ENCODE measurements at regions not wholly inside any gene's neighbourhood (a gene's known extent, or its start where the extent isn't known, plus 50 kb on each side); places are given as distances from the start of the nearest gene placed in this dataset.

DNA sequence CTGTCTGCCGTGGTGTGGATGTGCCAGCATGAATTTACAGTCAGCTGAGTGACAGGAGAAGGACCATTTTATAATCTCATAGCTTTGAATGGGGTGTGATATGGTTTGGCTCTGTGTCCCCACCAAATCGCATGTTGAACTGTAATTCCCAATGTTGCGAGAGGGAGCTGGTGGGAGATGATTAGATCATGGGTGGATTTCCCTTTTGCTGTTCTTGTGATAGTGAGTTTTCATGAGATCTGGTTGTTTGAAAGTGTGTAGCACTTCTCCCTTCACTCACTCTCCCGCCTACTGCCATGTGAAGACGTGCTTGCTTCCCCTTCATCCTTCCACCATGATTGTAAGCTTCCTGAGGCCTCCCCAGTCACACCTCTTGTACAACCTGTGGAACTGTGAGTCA lies 111.9 kb upstream of the CHD2 start:
- TF ChIP-seq, protein P1, sequence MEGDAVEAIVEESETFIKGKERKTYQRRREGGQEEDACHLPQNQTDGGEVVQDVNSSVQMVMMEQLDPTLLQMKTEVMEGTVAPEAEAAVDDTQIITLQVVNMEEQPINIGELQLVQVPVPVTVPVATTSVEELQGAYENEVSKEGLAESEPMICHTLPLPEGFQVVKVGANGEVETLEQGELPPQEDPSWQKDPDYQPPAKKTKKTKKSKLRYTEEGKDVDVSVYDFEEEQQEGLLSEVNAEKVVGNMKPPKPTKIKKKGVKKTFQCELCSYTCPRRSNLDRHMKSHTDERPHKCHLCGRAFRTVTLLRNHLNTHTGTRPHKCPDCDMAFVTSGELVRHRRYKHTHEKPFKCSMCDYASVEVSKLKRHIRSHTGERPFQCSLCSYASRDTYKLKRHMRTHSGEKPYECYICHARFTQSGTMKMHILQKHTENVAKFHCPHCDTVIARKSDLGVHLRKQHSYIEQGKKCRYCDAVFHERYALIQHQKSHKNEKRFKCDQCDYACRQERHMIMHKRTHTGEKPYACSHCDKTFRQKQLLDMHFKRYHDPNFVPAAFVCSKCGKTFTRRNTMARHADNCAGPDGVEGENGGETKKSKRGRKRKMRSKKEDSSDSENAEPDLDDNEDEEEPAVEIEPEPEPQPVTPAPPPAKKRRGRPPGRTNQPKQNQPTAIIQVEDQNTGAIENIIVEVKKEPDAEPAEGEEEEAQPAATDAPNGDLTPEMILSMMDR (IDR thresholded peaks at IDR 0.05; ENCODE audit: low read depth, low read length): no peak
- no peak for TF ChIP-seq EZH2phosphoT487 (IDR thresholded peaks at IDR 0.05; ENCODE audit: low read depth)

Measured in OCI-LY3 (cell line).